NOMO-1 treated with dmso at 0.1 percent for 144 hours (cell line): ENCODE measurements at regions not wholly inside any gene's neighbourhood (a gene's known extent, or its start where the extent isn't known, plus 50 kb on each side); places are given as distances from the start of the nearest gene placed in this dataset.

Experiments used
- DNase-seq: peaks from one replicate; lab custom pipeline; 2025; ENCODE audit not compliant: unreplicated experiment; lab: John Stamatoyannopoulos, UW

GRCh38 chr4:136935305-136935704 is 597.0 kb downstream of the PCDH18 start:
- no peak for DNase-seq

- no peak for DNase-seq
These were observed 597.7 kb downstream of the PCDH18 start for GRCh38 chr4:136934601-136935000.

DNA sequence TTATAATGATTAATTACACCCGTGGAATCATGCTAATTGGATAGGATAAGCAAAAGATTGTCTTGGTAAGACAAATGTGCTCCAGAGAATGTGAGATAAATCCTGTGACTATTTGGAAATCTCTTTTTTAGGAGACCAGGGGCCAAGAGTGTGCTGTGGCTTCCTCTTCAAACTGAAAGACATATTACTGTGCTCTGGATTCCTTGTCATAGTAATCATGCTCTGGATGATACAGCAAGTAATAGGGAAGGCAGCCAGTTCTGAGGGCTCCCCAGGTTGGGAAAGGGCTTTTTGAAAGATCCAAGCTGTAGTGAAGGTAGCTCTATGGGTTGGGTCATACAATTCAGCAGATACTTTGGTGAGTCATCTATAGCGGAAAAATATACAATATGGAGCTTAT is 600.5 kb downstream of the PCDH18 start:
- DNase-seq, result no peak

- no peak for DNase-seq
These were observed 603.3 kb downstream of the PCDH18 start for GRCh38 chr4:136928957-136929411.

GRCh38 chr4:136927172-136927571 is 605.1 kb downstream of the PCDH18 start:
- no peak for DNase-seq

- DNase-seq, result no peak
These were observed 607.1 kb downstream of the PCDH18 start for GRCh38 chr4:136925203-136925602.

- no peak for DNase-seq
These were observed 610.2 kb downstream of the PCDH18 start for GRCh38 chr4:136922066-136922465.

DNA sequence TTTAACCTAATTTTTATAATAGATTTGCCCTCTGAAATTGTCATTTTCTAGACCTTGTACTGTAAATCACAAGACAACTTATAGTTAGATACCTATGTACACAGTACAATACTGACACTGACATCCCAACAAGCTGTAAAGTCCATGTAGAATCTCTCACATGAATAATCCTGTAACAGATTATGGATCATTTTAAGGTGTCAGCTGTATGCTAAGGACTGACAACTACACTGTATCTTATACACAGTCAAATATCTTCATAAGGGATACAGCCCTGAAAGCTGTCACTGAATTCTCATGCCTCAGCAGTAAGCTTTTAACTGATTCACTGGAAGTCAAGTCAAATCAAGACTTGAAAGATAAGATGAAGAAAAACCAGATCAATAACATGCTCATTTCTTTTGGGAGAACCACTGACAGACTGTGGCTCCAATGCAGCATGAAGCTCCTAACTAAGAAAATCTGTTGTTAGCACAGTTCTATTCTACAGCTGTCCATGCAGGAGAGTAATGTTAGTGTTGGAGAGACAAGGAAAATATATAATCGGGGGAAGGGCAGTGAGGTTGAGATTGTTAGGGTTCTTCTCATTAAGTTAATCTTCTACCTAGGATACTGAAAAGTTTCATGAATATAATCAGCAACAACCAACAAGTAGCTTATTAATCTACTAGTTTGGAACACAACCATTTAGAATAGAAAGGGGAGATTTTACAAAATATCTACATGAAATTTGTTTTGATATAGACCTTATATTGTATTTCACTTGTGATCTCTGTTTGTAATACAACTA is 612.0 kb downstream of the PCDH18 start:
- no peak for DNase-seq

- DNase-seq, result no peak
These were observed 613.5 kb downstream of the PCDH18 start for GRCh38 chr4:136918772-136919171.

DNA sequence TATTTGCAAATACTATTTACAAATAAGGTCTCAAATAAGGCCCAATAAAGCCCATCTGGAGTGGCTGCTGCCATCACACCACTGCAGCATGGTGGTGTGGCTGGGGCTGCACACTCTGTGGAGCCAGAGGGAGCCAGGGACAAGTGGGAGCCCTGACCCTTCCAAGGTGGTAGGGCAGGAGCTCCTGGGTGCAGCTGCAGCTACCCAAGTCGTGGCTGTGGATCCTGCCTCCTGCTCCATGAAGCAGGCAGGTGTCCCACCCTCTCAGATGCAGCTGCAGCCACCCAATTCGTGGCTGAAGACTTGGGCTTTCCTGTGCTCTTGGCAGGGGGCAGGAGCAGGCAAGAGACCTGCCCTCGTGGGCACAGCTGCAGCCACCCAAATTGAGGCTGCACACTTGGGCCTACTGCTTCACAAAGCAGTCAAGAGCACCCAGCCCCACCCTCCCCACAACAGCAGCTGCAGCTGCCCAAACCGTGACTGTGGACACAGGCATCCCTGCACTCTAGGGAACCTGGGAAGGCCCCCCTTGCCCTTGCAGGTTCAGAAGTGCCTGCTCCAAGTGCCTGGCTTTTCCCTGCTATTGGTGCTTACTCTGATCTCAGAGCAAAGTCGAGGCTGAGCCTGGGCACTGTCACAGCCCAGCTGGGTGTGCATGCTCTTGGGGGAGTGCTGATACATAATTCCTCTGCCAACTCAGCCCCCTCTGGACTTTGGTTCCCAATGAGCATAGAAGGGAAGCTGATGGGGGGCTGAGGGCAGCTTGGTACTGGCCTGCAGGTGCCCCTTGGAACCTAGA is 614.8 kb downstream of the PCDH18 start:
- DNase-seq, result no peak

- no peak for DNase-seq
These were observed 622.7 kb downstream of the PCDH18 start for GRCh38 chr4:136909626-136910025.

DNA sequence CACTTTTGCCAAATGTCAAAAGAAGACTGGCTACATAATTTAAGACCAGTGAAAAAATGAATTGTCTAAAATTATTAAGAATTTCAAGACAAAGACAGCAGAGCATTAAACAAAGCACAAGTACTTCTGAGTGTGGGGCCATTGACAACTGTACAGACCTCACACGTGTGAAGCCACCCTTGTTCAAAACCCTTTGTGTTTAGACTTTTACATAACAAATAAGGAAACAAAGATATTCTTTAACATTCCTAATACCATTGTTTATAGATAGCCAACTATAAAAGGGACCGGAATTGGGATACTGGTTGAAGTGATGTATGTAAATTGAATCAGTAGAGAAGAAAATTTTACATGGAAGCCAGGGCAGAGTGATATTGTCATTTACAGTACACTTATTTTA is 624.2 kb downstream of the PCDH18 start:
- no peak for DNase-seq

GRCh38 chr4:136900696-136901095 is 631.6 kb downstream of the PCDH18 start:
- DNase-seq, result no peak

DNA sequence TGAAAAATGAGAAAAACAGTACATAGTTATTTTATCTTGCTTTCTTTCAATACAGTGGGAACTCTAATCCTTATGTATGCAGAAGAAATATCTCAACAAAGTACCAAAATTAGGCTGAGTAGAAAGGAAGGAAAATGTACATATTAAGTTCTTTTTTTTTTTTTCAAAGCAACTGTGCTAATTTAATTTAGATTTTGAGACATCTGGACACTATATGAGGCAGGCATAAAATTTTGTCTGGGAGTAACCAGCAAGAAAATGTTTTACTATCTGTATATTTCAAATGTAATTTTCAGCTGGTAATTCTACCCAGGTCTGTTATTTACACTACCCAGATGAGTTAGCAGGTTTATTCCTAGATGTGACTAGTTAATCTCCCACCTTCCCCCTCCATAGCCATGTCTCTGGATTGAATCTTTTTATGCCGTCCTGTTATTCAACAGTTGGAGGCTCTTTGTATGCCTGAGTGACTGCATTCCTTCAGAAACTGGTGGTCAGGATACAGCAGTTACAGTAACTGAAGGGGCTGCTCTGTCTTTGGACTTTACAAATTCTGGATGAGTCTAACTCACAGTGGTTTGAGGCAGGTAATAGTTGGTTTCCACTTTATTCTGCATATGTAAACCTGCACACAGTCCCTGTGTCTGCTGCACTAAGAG is 633.6 kb downstream of the PCDH18 start:
- DNase-seq, result no peak

- DNase-seq, result no peak
These were observed 638.7 kb downstream of the PCDH18 start for GRCh38 chr4:136893573-136893972.

DNA sequence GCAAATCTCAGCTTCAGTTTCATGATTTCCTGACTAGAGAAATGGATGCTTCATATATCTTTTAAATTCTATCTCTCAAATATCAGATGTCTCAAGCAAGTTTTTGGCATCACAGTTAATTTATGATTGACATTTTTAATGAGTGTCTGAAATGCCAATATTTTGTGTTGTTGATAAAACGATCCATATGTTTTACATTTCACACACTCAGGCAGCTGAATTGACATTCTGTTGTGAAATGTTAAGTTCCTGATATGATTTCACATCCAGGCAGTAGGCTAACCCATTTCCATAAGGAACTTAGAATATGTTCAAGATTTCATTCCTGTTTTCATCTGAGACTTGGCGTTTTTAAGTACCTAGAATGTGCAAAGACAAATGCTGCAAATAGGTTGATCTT is 650.6 kb downstream of the PCDH18 start:
- no peak for DNase-seq

DNA sequence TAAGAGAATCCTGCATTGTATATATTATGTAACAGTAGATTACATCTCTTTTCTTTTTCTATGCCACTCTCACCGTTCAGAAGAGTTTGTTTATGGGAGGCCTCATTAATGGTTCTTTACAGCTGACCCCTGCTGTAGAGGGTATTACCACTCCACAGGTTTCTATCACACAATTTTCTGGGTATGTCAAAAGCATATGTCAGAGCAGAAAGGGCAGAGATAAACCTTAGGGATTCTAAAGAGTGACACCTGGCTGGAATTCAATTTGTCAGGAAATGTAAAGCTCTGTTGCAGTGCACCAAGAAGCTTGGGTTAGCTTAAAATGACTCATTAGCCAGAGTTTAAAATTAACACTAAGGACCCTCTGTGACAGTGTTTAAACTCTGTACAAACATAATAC is 658.7 kb downstream of the PCDH18 start:
- DNase-seq, result no peak

DNA sequence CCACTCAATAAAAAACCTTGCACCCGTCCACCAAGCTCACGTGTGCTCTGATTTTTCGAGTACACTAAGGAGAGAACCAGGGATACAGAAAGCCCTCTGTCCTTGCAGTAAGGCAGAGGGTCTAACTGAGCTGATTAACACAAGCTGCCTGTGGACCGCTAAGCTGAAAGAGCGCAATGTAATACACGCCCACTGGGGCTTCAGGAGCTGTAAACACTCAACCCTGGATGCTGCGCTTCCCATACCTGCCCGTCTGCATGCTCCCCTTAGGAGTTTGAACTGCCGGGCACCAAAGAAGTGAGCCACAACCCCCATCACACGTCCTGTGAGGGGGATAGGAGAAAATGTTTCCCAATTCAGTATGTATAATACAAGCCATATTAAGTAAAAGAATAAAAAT is 664.8 kb downstream of the PCDH18 start:
- no peak for DNase-seq

DNA sequence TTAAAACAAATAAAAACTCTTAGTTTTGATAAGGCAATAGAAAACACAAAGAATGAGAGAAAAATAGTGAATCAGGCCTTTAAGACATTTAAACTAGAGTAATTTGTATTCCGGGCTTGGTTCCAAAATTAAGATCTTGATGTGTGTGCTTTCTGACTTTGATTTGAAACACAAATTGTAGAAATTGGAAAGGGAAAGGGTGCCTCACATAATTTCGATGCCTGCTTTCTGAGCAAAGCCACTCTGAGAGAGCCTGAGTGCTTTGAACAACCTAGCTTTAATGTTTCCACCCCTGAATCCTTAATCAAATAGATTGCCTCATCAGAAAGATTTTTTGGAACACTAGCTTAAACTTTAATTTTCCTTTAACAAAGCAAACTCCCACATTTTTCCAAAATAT is 666.8 kb downstream of the PCDH18 start:
- no peak for DNase-seq

DNA sequence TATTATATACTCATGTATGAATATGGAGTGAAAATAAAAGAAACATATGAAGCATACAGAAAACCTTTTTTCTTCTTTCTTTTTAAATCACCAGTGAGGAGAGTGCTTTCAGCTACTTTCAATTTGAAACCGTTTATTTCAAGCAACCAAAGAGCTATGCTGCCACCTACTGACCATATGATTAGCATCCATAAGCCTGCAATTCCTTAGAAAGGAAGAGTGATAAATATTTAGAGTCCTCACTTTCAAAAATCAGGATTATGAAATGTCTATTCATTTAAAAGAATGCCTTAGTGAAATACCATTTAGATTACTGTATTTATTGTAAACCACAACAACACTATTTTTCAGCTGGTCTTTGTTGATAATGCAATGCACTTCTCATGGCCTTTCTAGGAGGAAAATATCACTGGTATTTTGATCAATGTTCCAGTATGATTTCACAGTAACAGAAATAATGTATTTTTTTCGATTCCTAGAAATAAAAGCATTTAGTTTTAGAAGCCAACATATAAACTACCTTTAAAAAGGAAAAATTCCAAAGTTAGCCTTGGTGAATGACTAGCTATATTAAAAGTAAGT is 667.6 kb downstream of the PCDH18 start:
- DNase-seq, result no peak

- no peak for DNase-seq
These were observed 668.5 kb downstream of the PCDH18 start for GRCh38 chr4:136863756-136864155.
